ENCODE measurements at regions not wholly inside any gene's neighbourhood (a gene's known extent, or its start where the extent isn't known, plus 50 kb on each side); places are given as distances from the start of the nearest gene placed in this dataset.

DNA sequence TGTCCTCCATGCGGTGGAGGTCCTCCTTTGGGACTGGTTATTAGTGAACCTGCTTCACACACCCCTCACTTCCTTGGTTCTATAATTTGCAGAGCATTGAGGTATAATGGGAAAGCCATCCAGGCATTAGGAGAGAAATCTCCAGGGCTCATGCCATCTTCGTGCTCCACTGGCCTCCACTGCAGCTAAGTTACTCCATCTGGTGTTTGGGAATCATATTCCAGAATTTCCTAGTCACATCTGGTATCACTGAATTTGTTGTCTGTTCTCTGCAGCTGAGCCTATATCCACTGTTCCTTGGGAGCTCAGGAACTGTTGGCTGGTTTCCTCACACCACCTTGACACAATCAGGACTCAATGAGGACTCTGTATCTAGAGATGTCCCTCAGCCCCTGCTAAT, 173.0 kb upstream of the TSHZ2 start:
- Histone ChIP-seq H3K27ac (ENCODE audit: control insufficient read depth, insufficient read depth) (no peak overlapping the region), H3K36me3 (ENCODE audit: control insufficient read depth in 2 of 2, insufficient read depth in 2 of 2, low read length in 1 of 2) (no peaks in the 10 kb centered on the region), H2AFZ (ENCODE audit: control insufficient read depth, low read depth, low read length) (no peak overlapping the region), H3K9me3 (replicated peaks; ENCODE audit: control insufficient read depth, insufficient read depth, low read length) (no peaks in the 10 kb centered on the region), H3K79me2 (ENCODE audit: control insufficient read depth, insufficient read depth, low read length) (no peaks in the 10 kb centered on the region), H4K20me1 (ENCODE audit: control insufficient read depth, insufficient read depth) (no peaks in the 10 kb centered on the region), H3K4me2 (ENCODE audit: control insufficient read depth, insufficient read depth) (no peak overlapping the region), H3K4me1 (ENCODE audit: control insufficient read depth, insufficient read depth, low read length) (no peaks in the 10 kb centered on the region), H3K27me3 (replicated peaks in 1 of 2; ENCODE audit: control insufficient read depth in 2 of 2, insufficient read depth in 2 of 2, low read length in 1 of 2) (no peaks in the 10 kb centered on the region), H3K4me3 (no peak overlapping the region), H3K9ac (ENCODE audit: control insufficient read depth, insufficient read depth, low read length) (no peak overlapping the region)
- DNase-seq (ENCODE audit: low read depth, low spot score) (no peak), ATAC-seq (no peak), FAIRE-seq (no peak)
- WGBS (ENCODE audit: insufficient coverage, insufficient replicate concordance, low lambda C conversion rate, missing lambda C conversion rate), result 46% methylated on average over 2 of the region's 2 CpGs
- POLR2A ChIA-PET, result no interaction called here
- intact Hi-C loops (cut with micrococcal nuclease; ENCODE audit: unreplicated experiment) (no loop called here), in situ Hi-C loops (cut with MboI) (no loop called here)
- TF ChIP-seq MTA3 (IDR thresholded peaks at IDR 0.05; ENCODE audit: borderline replicate concordance, low read length) (no peak), SMAD5 (IDR thresholded peaks at IDR 0.05; ENCODE audit: low read depth) (no peak), ATF7 (IDR thresholded peaks at IDR 0.05; ENCODE audit: low read depth) (no peak), MXI1 (IDR thresholded peaks at IDR 0.05; ENCODE audit: low read depth, low read length) (no peak), DPF2 (IDR thresholded peaks at IDR 0.05) (no peak), SUPT20H (IDR thresholded peaks at IDR 0.05; ENCODE audit: borderline replicate concordance, control insufficient read depth, low read depth, low read length) (no peak), NR2C2 (IDR thresholded peaks at IDR 0.05; ENCODE audit: borderline replicate concordance, control insufficient read depth, insufficient read length, low read depth) (no peak), SREBF2 (IDR thresholded peaks at IDR 0.05; ENCODE audit: low read length) (no peak), GABPA (IDR thresholded peaks at IDR 0.05; ENCODE audit: low read depth) (no peak), CEBPB (IDR thresholded peaks at IDR 0.05; ENCODE audit: borderline replicate concordance in 1 of 2, low read depth in 2 of 2, low read length in 2 of 2) (no peak), NFYA (IDR thresholded peaks at IDR 0.05; ENCODE audit: borderline replicate concordance, low read depth, low read length) (no peak)
- TF ChIP-seq, protein P1, sequence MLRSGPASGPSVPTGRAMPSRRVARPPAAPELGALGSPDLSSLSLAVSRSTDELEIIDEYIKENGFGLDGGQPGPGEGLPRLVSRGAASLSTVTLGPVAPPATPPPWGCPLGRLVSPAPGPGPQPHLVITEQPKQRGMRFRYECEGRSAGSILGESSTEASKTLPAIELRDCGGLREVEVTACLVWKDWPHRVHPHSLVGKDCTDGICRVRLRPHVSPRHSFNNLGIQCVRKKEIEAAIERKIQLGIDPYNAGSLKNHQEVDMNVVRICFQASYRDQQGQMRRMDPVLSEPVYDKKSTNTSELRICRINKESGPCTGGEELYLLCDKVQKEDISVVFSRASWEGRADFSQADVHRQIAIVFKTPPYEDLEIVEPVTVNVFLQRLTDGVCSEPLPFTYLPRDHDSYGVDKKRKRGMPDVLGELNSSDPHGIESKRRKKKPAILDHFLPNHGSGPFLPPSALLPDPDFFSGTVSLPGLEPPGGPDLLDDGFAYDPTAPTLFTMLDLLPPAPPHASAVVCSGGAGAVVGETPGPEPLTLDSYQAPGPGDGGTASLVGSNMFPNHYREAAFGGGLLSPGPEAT (IDR thresholded peaks at IDR 0.05; ENCODE audit: low read depth), result no peak
- TF ChIP-seq, protein P2, sequence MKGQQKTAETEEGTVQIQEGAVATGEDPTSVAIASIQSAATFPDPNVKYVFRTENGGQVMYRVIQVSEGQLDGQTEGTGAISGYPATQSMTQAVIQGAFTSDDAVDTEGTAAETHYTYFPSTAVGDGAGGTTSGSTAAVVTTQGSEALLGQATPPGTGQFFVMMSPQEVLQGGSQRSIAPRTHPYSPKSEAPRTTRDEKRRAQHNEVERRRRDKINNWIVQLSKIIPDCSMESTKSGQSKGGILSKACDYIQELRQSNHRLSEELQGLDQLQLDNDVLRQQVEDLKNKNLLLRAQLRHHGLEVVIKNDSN (IDR thresholded peaks at IDR 0.05; ENCODE audit: borderline replicate concordance, extremely low read length, insufficient read depth, low read depth, low read length), result no peak
- TF ChIP-seq, protein P3, sequence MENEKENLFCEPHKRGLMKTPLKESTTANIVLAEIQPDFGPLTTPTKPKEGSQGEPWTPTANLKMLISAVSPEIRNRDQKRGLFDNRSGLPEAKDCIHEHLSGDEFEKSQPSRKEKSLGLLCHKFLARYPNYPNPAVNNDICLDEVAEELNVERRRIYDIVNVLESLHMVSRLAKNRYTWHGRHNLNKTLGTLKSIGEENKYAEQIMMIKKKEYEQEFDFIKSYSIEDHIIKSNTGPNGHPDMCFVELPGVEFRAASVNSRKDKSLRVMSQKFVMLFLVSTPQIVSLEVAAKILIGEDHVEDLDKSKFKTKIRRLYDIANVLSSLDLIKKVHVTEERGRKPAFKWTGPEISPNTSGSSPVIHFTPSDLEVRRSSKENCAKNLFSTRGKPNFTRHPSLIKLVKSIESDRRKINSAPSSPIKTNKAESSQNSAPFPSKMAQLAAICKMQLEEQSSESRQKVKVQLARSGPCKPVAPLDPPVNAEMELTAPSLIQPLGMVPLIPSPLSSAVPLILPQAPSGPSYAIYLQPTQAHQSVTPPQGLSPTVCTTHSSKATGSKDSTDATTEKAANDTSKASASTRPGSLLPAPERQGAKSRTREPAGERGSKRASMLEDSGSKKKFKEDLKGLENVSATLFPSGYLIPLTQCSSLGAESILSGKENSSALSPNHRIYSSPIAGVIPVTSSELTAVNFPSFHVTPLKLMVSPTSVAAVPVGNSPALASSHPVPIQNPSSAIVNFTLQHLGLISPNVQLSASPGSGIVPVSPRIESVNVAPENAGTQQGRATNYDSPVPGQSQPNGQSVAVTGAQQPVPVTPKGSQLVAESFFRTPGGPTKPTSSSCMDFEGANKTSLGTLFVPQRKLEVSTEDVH (IDR thresholded peaks at IDR 0.05; ENCODE audit: low read depth, partially characterized antibody), result no peak
- BruUV-seq (replicated peaks), result no TSS peak
- SMC1A ChIA-PET (ENCODE audit: uncharacterized antibody, unreplicated experiment), result interaction anchor here (1.2 kb wide), 1 partner anchor 603 kb away, joined by 3 read pairs; no protein-coding TSS in a partner anchor
- CTCF ChIA-PET, result interaction anchor here (1.3 kb wide), 1 partner anchor 13 kb away, joined by 3 read pairs; no protein-coding TSS in a partner anchor
- RAD21 ChIA-PET (ENCODE audit: unreplicated experiment), result no interaction called here

All from GM12878 (cell line).